ENCODE measurements at regions not wholly inside any gene's neighbourhood (a gene's known extent, or its start where the extent isn't known, plus 50 kb on each side); places are given as distances from the start of the nearest gene placed in this dataset.

- Histone ChIP-seq H3K27ac (no peak overlapping the region), H3K36me3 (no peaks in the 10 kb centered on the region), H3K27me3 (no peaks in the 10 kb centered on the region), H3K9me3 (no peaks in the 10 kb centered on the region), H3K4me1 (peaks cover 0 to 15% (median 0%) of the 10 kb centered on the region in 3 donors), H3K4me3 (no peak overlapping the region)
- ATAC-seq = no peak
- no peak for TF ChIP-seq POLR2AphosphoS5 (IDR thresholded peaks at IDR 0.05)
- TF ChIP-seq, protein P1, sequence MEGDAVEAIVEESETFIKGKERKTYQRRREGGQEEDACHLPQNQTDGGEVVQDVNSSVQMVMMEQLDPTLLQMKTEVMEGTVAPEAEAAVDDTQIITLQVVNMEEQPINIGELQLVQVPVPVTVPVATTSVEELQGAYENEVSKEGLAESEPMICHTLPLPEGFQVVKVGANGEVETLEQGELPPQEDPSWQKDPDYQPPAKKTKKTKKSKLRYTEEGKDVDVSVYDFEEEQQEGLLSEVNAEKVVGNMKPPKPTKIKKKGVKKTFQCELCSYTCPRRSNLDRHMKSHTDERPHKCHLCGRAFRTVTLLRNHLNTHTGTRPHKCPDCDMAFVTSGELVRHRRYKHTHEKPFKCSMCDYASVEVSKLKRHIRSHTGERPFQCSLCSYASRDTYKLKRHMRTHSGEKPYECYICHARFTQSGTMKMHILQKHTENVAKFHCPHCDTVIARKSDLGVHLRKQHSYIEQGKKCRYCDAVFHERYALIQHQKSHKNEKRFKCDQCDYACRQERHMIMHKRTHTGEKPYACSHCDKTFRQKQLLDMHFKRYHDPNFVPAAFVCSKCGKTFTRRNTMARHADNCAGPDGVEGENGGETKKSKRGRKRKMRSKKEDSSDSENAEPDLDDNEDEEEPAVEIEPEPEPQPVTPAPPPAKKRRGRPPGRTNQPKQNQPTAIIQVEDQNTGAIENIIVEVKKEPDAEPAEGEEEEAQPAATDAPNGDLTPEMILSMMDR (IDR thresholded peaks at IDR 0.05) = no peak
- no peak for TF ChIP-seq EP300 (IDR thresholded peaks at IDR 0.05)
- TF ChIP-seq POLR2A (IDR thresholded peaks at IDR 0.05) = no peak
Observed at GRCh38 chrX:40928076-40928475, 157.2 kb upstream of the USP9X start.

DNA sequence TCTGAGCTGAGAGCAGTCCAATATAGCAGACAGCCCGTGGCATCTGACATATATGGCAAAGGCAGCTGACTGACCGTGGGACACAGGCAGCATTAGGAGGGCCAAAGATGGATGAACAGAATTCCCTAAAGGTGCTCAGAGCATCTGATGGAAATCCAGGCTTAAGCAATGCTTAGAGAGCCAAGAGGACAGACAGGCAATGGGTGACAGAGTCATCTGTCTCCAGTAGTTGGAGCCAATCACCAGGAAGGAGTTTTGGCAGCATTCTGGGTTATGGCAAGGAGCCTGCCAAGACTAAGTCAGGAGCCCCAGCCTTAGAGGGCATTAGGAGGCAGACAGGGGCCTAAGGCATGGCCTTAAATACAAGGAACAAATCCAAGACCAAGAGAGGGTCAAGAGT lies 153.3 kb upstream of the USP9X start:
- Histone ChIP-seq H3K4me3 (no peak overlapping the region), H3K27ac (peak overlapping the region in 2 of 4 donors; percentile 62 to 63), H3K27me3 (no peaks in the 10 kb centered on the region), H3K9me3 (no peaks in the 10 kb centered on the region), H3K4me1 (peaks cover 0 to 30% (median 5%) of the 10 kb centered on the region in 3 donors), H3K36me3 (no peaks in the 10 kb centered on the region)
- WGBS, 2 donors (ENCODE audit: low coverage in 1 of 2) = 0 to 86% methylated on average over 1 to 2 of the region's 2 CpGs
- TF ChIP-seq EP300 (IDR thresholded peaks at IDR 0.05) (no peak), POLR2AphosphoS5 (IDR thresholded peaks at IDR 0.05) (no peak), POLR2A (IDR thresholded peaks at IDR 0.05) (no peak)
- TF ChIP-seq, protein P1 (IDR thresholded peaks at IDR 0.05) = no peak
- ATAC-seq = peak; percentile 18

DNA sequence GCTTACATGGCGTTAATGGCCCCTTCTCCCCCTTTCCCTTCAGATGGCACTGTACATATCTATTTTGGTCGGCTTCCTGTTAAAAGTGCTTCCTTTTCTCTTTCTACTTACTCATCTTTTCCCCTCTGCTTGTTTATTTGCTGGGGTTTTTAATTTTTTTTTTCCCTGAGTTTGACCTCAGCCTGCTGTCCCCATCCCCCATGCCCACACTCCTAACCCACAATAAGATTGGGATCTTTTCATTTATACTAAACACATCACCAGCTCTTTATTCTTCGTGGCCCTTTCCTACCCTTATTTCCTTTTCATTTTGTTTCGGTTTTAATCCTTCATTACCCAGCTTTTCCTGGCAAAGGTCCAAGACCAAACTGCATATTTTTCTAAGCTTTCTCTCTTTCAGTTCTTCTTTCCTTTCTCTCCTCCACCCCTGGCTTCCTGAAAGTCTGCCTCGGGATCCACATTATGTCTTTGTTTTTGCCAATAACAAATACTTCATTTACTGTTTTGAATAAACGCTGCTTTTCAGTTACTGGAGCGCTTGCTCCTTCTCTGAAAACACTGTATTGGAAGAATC lies 152.0 kb upstream of the USP9X start:
- peak; percentile 18 for ATAC-seq
- TF ChIP-seq, protein P1 (IDR thresholded peaks at IDR 0.05) = no peak
- TF ChIP-seq EP300 (IDR thresholded peaks at IDR 0.05) (no peak), POLR2AphosphoS5 (IDR thresholded peaks at IDR 0.05) (no peak), POLR2A (IDR thresholded peaks at IDR 0.05) (no peak)
- 6 to 28% methylated on average over 6 to 7 of the region's 7 CpGs for WGBS, 2 donors (ENCODE audit: low coverage in 1 of 2)

GRCh38 chrX:40933706-40934425 lies 151.4 kb upstream of the USP9X start:
- WGBS, 2 donors (ENCODE audit: low coverage in 1 of 2) = 8 to 43% methylated on average over 3 to 5 of the region's 5 CpGs
- Histone ChIP-seq H3K4me1 (peaks cover 0 to 30% (median 5%) of the 10 kb centered on the region in 3 donors), H3K27me3 (no peaks in the 10 kb centered on the region), H3K9me3 (no peaks in the 10 kb centered on the region), H3K4me3 (peak overlapping the region; percentile 10 to 25), H3K36me3 (no peaks in the 10 kb centered on the region), H3K27ac (peak overlapping the region; percentile 63 to 73 (median 69))
- no peak for TF ChIP-seq POLR2AphosphoS5 (IDR thresholded peaks at IDR 0.05)
- TF ChIP-seq, protein P1 (IDR thresholded peaks at IDR 0.05) = peak in 2 of 4 experiments; percentile 8 to 29
- ATAC-seq = peak; percentile 72

More for the DNA sequence above, 152.0 kb upstream of the USP9X start:
- H3K4me1 ChIP-seq = peaks cover 0 to 30% (median 5%) of the 10 kb centered on the region in 3 donors
- H3K9me3 ChIP-seq = no peaks in the 10 kb centered on the region
- H3K4me3 ChIP-seq = peak overlapping the region; percentile 10 to 25
- no peaks in the 10 kb centered on the region for H3K36me3 ChIP-seq
- no peaks in the 10 kb centered on the region for H3K27me3 ChIP-seq
- H3K27ac ChIP-seq = peak overlapping the region; percentile 63 to 73 (median 69)

GRCh38 chrX:40936827-40937226 lies 148.4 kb upstream of the USP9X start:
- H3K27ac ChIP-seq = no peak overlapping the region
- H3K36me3 ChIP-seq = no peaks in the 10 kb centered on the region
- no peak overlapping the region for H3K4me3 ChIP-seq
- no peaks in the 10 kb centered on the region for H3K9me3 ChIP-seq
- WGBS, 2 donors (ENCODE audit: low coverage in 1 of 2) = no CpG with 5 or more reads among the region's 6 CpGs
- peaks cover 0 to 28% (median 5%) of the 10 kb centered on the region in 3 donors for H3K4me1 ChIP-seq
- TF ChIP-seq POLR2AphosphoS5 (IDR thresholded peaks at IDR 0.05) = no peak
- no peak for TF ChIP-seq POLR2A (IDR thresholded peaks at IDR 0.05)
- no peak for TF ChIP-seq EP300 (IDR thresholded peaks at IDR 0.05)
- TF ChIP-seq, protein P1 (IDR thresholded peaks at IDR 0.05) = no peak
- no peaks in the 10 kb centered on the region for H3K27me3 ChIP-seq
- no peak for ATAC-seq

Measured in gastroesophageal sphincter (tissue), 4 donors.